GM12864 (cell line): ENCODE measurements at regions not wholly inside any gene's neighbourhood (a gene's known extent, or its start where the extent isn't known, plus 50 kb on each side); places are given as distances from the start of the nearest gene placed in this dataset.

Experiments used
- DNase-seq: peaks from one replicate; pipeline ENCODE4 v3.0.0-alpha.2; 2011; ENCODE audit warnings: low read depth
- H3K4me3 ChIP-seq: 2 replicates; pipeline ENCODE4 v1.5.1; 2011; ENCODE audit warnings: mild to moderate bottlenecking, low read depth, low read length, control low read depth
- CTCF ChIP-seq: IDR thresholded peaks from 2 replicates; pipeline ENCODE4 v1.5.1; 2011; ENCODE audit warnings: low read depth, mild to moderate bottlenecking, moderate library complexity, low read length, control low read depth, inconsistent platforms; ENCODE audit errors: missing control alignments

GRCh38 chr2:57453945-57454344 lies 592.7 kb upstream of the VRK2 start:
- DNase-seq, result no peak
- no peak for TF ChIP-seq CTCF
- H3K4me3 ChIP-seq, result no peak overlapping the region

- no peak for DNase-seq
- TF ChIP-seq CTCF, result no peak
- no peak overlapping the region for H3K4me3 ChIP-seq
Observed at GRCh38 chr2:57460396-57461276, 586.0 kb upstream of the VRK2 start.

GRCh38 chr2:57461624-57462023 lies 585.0 kb upstream of the VRK2 start:
- no peak for TF ChIP-seq CTCF
- H3K4me3 ChIP-seq, result no peak overlapping the region
- DNase-seq, result no peak

GRCh38 chr2:57465067-57465466 lies 581.5 kb upstream of the VRK2 start:
- no peak for TF ChIP-seq CTCF
- DNase-seq, result no peak
- H3K4me3 ChIP-seq, result no peak overlapping the region

- H3K4me3 ChIP-seq, result no peak overlapping the region
- TF ChIP-seq CTCF, result no peak
- no peak for DNase-seq
Observed at GRCh38 chr2:57465967-57466366, 580.6 kb upstream of the VRK2 start.

- TF ChIP-seq CTCF, result no peak
- DNase-seq, result no peak
- no peak overlapping the region for H3K4me3 ChIP-seq
Observed at GRCh38 chr2:57475391-57475790, 571.2 kb upstream of the VRK2 start.

GRCh38 chr2:57479981-57480380 lies 566.6 kb upstream of the VRK2 start:
- TF ChIP-seq CTCF, result no peak
- no peak for DNase-seq
- H3K4me3 ChIP-seq, result no peak overlapping the region
